AG10803 (cell line): ENCODE measurements at regions not wholly inside any gene's neighbourhood (a gene's known extent, or its start where the extent isn't known, plus 50 kb on each side); places are given as distances from the start of the nearest gene placed in this dataset.

Experiments
- DNase-seq: peaks from one replicate; pipeline ENCODE4 v3.0.0; 2010; ENCODE audit warnings: low read depth
- H3K4me3 ChIP-seq: 2 replicates; pipeline ENCODE4 v1.5.1; 2011; ENCODE audit warnings: mild to moderate bottlenecking, low read length, control low read depth
- TF ChIP-seq, protein P1 (sequence below): conservative IDR thresholded peaks from 2 replicates; pipeline ENCODE4 v1.5.1; 2011; ENCODE audit warnings: mild to moderate bottlenecking, low read length, control low read depth, inconsistent platforms

DNA sequence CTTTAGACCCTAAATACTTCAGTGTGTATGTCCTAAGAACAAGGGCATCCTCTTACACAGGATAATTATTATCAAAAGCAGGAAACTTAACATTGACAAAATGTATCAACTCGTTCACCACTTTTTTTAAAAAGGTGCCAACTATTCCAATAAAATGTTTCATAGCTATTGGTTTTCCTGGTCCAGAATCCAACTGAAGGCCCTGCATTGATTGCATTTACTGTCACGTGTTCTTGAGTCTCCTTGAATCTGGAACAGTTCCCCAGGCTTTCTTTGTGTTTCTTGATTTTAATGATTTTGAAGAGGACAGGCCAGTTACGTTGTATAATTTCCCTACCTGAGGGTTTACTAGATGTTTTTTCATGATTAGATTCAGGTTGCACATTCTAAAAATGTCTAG lies 94.6 kb upstream of the ARHGEF3 start:
- no peak overlapping the region for H3K4me3 ChIP-seq
- no peak for DNase-seq
- TF ChIP-seq, protein P1, sequence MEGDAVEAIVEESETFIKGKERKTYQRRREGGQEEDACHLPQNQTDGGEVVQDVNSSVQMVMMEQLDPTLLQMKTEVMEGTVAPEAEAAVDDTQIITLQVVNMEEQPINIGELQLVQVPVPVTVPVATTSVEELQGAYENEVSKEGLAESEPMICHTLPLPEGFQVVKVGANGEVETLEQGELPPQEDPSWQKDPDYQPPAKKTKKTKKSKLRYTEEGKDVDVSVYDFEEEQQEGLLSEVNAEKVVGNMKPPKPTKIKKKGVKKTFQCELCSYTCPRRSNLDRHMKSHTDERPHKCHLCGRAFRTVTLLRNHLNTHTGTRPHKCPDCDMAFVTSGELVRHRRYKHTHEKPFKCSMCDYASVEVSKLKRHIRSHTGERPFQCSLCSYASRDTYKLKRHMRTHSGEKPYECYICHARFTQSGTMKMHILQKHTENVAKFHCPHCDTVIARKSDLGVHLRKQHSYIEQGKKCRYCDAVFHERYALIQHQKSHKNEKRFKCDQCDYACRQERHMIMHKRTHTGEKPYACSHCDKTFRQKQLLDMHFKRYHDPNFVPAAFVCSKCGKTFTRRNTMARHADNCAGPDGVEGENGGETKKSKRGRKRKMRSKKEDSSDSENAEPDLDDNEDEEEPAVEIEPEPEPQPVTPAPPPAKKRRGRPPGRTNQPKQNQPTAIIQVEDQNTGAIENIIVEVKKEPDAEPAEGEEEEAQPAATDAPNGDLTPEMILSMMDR = no peak

DNA sequence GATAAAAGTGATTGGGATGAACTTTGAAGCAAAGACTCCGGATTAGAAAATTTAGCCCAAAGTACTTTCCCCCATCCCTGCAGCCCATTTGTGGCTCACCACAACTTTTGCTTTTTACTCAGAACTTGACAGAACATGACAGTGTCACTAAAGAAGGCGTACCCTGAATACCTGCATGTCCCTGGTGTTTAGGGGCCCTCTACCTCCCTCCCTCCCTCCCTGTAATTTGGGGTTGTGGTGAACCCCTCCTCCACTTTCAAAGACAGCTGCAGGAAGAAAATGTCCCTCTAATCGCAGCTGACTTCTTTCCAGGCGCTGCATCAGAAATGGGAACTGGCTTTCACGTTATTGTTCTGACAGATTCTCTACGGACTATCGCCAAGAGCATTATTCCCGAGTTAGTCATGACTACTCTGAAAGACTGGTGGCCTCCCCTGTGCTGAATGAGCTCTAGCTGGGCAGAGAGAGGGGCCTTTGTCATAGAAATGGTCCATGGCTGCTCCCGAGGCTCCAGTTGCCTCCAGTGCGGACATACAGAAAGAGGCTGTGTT lies 93.2 kb upstream of the ARHGEF3 start:
- H3K4me3 ChIP-seq = no peak overlapping the region
- TF ChIP-seq, protein P1 = no peak
- peak; percentile 35 for DNase-seq

DNA sequence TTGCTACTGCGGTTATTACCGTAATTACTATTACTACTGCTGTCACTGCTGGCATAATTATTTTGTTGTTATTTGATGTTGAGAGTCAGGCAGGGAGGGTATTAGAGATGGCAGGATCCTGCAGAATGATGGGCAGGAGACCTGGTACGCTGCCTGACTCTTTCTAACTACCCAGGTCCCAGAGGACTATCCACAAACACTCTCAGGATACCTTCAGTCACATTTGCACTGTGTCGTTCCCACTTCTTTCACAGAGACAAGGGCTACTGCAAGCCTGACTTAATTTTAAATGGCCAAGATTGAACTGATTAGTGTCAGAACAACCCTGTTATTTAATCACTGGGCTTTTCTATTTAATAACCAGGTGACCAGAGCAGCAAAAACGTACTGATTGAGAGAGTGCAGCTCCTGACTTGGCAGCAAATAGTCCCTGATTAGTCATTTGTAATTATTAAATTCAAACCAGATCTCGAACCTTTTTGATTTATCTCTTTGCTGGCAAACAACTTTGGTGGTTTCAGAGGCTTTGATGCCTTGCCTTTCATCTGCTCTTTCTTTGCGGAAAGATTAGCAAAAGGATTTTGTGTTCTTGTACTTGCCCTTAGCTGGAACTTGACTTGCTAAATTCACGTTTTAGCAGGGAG lies 88.8 kb upstream of the ARHGEF3 start:
- TF ChIP-seq, protein P1 = no peak
- no peak overlapping the region for H3K4me3 ChIP-seq
- peak; percentile 37 for DNase-seq

DNA sequence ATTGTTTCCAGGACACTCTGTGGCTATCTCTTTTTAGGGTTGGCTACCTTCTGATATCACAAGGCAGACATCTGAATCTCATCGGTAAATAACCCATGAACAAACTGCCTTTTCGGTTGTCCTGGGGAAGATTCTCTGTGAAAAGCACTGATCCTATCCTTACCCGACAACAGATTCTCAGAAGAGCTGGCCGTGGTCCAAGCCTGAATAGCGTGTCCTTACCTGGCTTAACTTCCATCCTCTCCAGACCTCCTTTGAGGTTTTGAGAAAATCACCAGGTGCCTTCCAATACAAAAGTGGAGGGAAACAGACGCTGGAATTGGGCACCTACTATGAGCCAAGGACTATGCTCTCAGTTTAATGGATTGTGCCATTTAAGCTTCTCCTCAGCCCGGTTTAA lies 87.4 kb upstream of the ARHGEF3 start:
- H3K4me3 ChIP-seq = no peak overlapping the region
- TF ChIP-seq, protein P1 = no peak
- no peak for DNase-seq

DNA sequence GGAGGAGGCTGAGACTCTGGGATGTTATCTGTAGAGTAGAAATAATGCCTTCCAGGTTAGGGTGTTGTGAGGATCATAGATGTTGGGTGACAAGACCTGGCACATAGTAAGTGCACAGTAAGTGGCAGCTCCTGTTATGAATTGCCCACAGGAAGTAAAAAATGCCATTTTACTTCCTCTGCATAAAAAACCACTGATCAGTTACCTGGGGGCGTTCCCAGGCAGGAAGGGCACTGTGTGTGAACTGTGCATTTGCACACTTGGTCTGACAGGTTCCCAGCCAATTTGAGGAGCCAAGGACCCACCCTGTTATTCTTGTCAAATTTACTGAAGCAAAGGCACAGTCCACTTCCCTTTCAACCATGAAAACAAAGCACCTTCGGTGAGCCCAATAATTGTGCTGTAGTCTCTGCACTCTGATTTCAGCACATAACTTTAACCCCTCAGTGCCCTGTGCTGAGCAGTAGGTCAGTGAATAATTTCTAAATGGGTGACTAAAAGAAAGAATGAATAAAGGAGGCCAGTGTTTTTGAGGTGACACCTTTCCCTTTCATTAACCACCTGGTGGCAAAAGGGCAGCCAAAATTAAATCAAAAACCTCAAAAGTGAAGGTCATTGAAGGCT lies 85.8 kb upstream of the ARHGEF3 start:
- TF ChIP-seq, protein P1 = no peak
- no peak for DNase-seq
- H3K4me3 ChIP-seq = no peak overlapping the region

DNA sequence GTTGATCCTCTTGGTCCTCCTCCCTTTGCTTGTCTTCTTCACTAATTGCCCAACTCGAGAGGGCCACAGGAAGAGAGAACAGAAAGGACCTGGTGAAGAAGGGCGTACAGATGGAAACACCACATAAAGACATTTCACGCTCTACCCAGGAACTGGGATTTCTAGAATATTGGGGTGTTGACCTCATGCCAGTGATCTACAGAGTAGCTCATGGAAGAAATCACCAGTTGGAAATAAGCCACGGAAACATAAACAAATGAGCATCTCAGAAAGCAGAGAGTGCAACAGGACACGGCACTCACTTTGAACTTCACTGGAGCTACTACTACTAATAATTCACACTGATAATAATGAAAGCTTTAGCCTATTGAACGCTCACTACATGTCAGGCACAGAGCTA lies 84.6 kb upstream of the ARHGEF3 start:
- H3K4me3 ChIP-seq = no peak overlapping the region
- TF ChIP-seq, protein P1 = no peak
- DNase-seq = no peak

DNA sequence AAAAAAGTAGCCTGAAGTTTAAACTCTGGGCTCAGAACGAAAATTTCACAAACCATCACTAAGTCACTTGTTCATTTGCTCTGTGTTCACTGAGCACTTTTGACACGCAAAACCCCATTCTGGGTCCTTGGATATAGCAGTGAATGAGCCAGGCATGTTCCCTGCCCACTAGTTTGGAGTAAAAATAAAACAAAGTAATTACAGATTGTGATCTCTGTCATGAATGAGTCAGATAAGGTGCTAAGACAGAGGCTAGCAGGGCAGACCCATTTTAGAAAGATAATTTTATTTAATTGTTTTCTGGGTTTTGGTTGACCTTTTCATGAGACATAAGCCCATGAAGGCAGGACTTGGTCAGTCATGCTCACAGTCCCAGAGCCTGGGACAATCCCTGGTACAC lies 84.1 kb upstream of the ARHGEF3 start:
- TF ChIP-seq, protein P1 = no peak
- DNase-seq = no peak
- H3K4me3 ChIP-seq = no peak overlapping the region
